ENCODE measurements at regions not wholly inside any gene's neighbourhood (a gene's known extent, or its start where the extent isn't known, plus 50 kb on each side); places are given as distances from the start of the nearest gene placed in this dataset.
"Not testable (repeated sequence)": the region's sequence is repeated elsewhere in the genome, so short reads cannot be mapped to it uniquely, and the experiment has no call there.

DNA sequence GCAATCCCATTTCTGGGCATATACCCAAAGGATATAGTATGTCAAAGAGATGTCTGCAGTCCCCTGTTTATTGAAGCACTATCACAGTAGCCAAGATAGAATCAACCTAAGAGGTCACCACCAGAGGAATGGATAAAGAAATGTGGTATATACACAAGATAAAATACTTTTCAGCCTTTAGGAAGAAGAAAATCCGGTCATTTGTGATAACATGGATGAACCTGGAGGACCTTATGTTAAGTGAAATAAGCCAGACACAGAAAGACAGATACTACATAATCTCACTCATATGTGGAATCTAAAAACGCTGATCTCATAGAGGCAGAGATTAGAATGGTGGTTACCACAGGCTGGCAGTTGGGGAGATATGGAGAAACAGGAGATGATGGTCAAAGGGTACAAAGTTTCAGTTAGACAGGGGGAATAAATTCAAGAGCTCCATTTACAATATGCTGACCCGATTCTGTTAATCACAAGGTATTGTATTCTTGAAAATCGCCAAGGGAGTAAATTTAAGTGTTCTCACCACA is 195.8 kb downstream of the MTHFS start:
- no peaks in the 10 kb centered on the region for H3K4me1 ChIP-seq (ENCODE audit: control insufficient read depth, insufficient read depth, low read length)
- no peaks in the 10 kb centered on the region for H3K9me3 ChIP-seq (ENCODE audit: control insufficient read depth, insufficient read depth, low read length)
- no peaks in the 10 kb centered on the region for H3K27me3 ChIP-seq (ENCODE audit: control insufficient read depth, insufficient read depth, low read length)
- no peaks in the 10 kb centered on the region for H3K36me3 ChIP-seq (ENCODE audit: control insufficient read depth, insufficient read depth, low read length)
- no peak overlapping the region for H3K4me3 ChIP-seq (ENCODE audit: low read depth, low read length)
- no peak overlapping the region for H3K27ac ChIP-seq (ENCODE audit: low read depth, low read length)
- no peak overlapping the region for H3K9ac ChIP-seq (ENCODE audit: low read depth, low read length)

GRCh38 chr15:79702621-79703020 is 194.2 kb downstream of the MTHFS start:
- H3K27me3 ChIP-seq (ENCODE audit: control insufficient read depth, insufficient read depth, low read length), result no peaks in the 10 kb centered on the region
- no peaks in the 10 kb centered on the region for H3K36me3 ChIP-seq (ENCODE audit: control insufficient read depth, insufficient read depth, low read length)
- H3K9ac ChIP-seq (ENCODE audit: low read depth, low read length), result no peak overlapping the region; the same call in 1 of the 2 replicates
- no peaks in the 10 kb centered on the region for H3K4me1 ChIP-seq (ENCODE audit: control insufficient read depth, insufficient read depth, low read length)
- H3K27ac ChIP-seq (ENCODE audit: low read depth, low read length), result no peak overlapping the region
- no peaks in the 10 kb centered on the region for H3K9me3 ChIP-seq (ENCODE audit: control insufficient read depth, insufficient read depth, low read length)
- no peak overlapping the region for H3K4me3 ChIP-seq (ENCODE audit: low read depth, low read length)

DNA sequence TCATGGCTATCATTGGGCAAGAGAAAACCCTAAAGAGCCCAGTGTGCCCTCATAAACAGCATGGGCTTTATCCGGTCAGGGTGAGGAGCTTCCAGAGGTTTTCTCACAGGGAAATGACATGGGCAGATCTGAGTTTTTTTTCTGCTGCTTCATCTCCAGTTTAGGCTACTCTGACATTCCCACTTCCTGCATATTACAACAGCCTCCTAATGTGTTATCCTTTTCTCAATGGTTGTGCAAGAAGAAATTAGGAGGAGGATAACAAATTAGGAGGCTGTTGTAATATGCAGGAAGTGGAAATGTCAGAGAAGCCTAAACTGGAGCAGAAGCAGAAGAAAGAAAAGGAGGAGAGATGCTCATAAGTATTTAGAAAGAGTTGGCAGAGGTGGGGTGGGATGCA is 175.6 kb downstream of the MTHFS start:
- no peak overlapping the region for H3K9ac ChIP-seq (ENCODE audit: low read depth, low read length)
- H3K4me3 ChIP-seq (ENCODE audit: low read depth, low read length), result no peak overlapping the region
- no peaks in the 10 kb centered on the region for H3K4me1 ChIP-seq (ENCODE audit: control insufficient read depth, insufficient read depth, low read length)
- no peaks in the 10 kb centered on the region for H3K9me3 ChIP-seq (ENCODE audit: control insufficient read depth, insufficient read depth, low read length)
- H3K27me3 ChIP-seq (ENCODE audit: control insufficient read depth, insufficient read depth, low read length), result no peaks in the 10 kb centered on the region
- H3K36me3 ChIP-seq (ENCODE audit: control insufficient read depth, insufficient read depth, low read length), result no peaks in the 10 kb centered on the region
- H3K27ac ChIP-seq (ENCODE audit: low read depth, low read length), result no peak overlapping the region

- no peaks in the 10 kb centered on the region for H3K27me3 ChIP-seq (ENCODE audit: control insufficient read depth, insufficient read depth, low read length)
- no peak overlapping the region for H3K9ac ChIP-seq (ENCODE audit: low read depth, low read length)
- no peaks in the 10 kb centered on the region for H3K9me3 ChIP-seq (ENCODE audit: control insufficient read depth, insufficient read depth, low read length)
- H3K4me1 ChIP-seq (ENCODE audit: control insufficient read depth, insufficient read depth, low read length), result no peaks in the 10 kb centered on the region
- H3K27ac ChIP-seq (ENCODE audit: low read depth, low read length), result no peak overlapping the region
- no peak overlapping the region for H3K4me3 ChIP-seq (ENCODE audit: low read depth, low read length)
- H3K36me3 ChIP-seq (ENCODE audit: control insufficient read depth, insufficient read depth, low read length), result no peaks in the 10 kb centered on the region
These were observed 172.5 kb downstream of the MTHFS start for GRCh38 chr15:79724312-79724711.

- Histone ChIP-seq H3K27ac (ENCODE audit: low read depth, low read length) (no peak overlapping the region), H3K27me3 (ENCODE audit: control insufficient read depth, insufficient read depth, low read length) (no peaks in the 10 kb centered on the region), H3K9me3 (ENCODE audit: control insufficient read depth, insufficient read depth, low read length) (no peaks in the 10 kb centered on the region)
These were observed 172.0 kb downstream of the MTHFS start for GRCh38 chr15:79724804-79725203.

DNA sequence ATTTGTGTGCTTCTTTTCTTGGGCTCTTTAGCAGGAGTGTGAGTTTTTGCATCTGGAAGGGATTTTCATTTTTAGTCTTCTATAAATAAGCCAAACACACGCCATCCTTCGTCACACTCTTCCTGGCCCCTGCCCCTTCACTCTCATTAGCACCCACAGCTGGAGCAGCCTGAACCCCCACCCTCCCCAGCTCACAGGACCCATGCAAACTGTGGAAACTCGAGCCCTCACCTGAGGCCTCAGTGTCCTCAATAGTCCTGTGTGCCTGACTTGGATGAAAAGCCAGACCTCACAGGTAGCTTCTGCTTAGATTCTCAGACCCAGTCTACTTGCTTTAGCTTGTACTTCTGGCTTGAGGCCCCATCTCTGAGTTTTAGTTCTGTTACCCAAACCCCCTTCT is 167.9 kb downstream of the MTHFS start:
- Histone ChIP-seq H3K9me3 (ENCODE audit: control insufficient read depth, insufficient read depth, low read length) (no peaks in the 10 kb centered on the region), H3K9ac (ENCODE audit: low read depth, low read length) (no peak overlapping the region), H3K4me3 (ENCODE audit: low read depth, low read length) (no peak overlapping the region), H3K36me3 (ENCODE audit: control insufficient read depth, insufficient read depth, low read length) (no peaks in the 10 kb centered on the region), H3K4me1 (ENCODE audit: control insufficient read depth, insufficient read depth, low read length) (no peaks in the 10 kb centered on the region), H3K27ac (ENCODE audit: low read depth, low read length) (no peak overlapping the region), H3K27me3 (ENCODE audit: control insufficient read depth, insufficient read depth, low read length) (no peaks in the 10 kb centered on the region)

More at GRCh38 chr15:79724804-79725203, 172.0 kb downstream of the MTHFS start:
- Histone ChIP-seq H3K9ac (ENCODE audit: low read depth, low read length) (no peak overlapping the region), H3K36me3 (ENCODE audit: control insufficient read depth, insufficient read depth, low read length) (no peaks in the 10 kb centered on the region), H3K4me1 (ENCODE audit: control insufficient read depth, insufficient read depth, low read length) (no peaks in the 10 kb centered on the region), H3K4me3 (ENCODE audit: low read depth, low read length) (no peak overlapping the region)

GRCh38 chr15:79736435-79737000 is 160.3 kb downstream of the MTHFS start:
- Histone ChIP-seq H3K9ac (ENCODE audit: low read depth, low read length) (no peak overlapping the region), H3K27me3 (ENCODE audit: control insufficient read depth, insufficient read depth, low read length) (no peaks in the 10 kb centered on the region), H3K9me3 (ENCODE audit: control insufficient read depth, insufficient read depth, low read length) (no peaks in the 10 kb centered on the region), H3K27ac (ENCODE audit: low read depth, low read length) (no peak overlapping the region), H3K4me1 (ENCODE audit: control insufficient read depth, insufficient read depth, low read length) (no peaks in the 10 kb centered on the region), H3K4me3 (ENCODE audit: low read depth, low read length) (no peak overlapping the region), H3K36me3 (ENCODE audit: control insufficient read depth, insufficient read depth, low read length) (no peaks in the 10 kb centered on the region)

GRCh38 chr15:79738143-79738542 is 158.7 kb downstream of the MTHFS start:
- H3K36me3 ChIP-seq (ENCODE audit: control insufficient read depth, insufficient read depth, low read length), result no peaks in the 10 kb centered on the region
- no peak overlapping the region for H3K4me3 ChIP-seq (ENCODE audit: low read depth, low read length)
- no peak overlapping the region for H3K9ac ChIP-seq (ENCODE audit: low read depth, low read length)
- no peaks in the 10 kb centered on the region for H3K9me3 ChIP-seq (ENCODE audit: control insufficient read depth, insufficient read depth, low read length)
- H3K27ac ChIP-seq (ENCODE audit: low read depth, low read length), result no peak overlapping the region
- no peaks in the 10 kb centered on the region for H3K27me3 ChIP-seq (ENCODE audit: control insufficient read depth, insufficient read depth, low read length)
- H3K4me1 ChIP-seq (ENCODE audit: control insufficient read depth, insufficient read depth, low read length), result no peaks in the 10 kb centered on the region

GRCh38 chr15:79740561-79740960 is 156.3 kb downstream of the MTHFS start:
- H3K36me3 ChIP-seq (ENCODE audit: control insufficient read depth, insufficient read depth, low read length), result no peaks in the 10 kb centered on the region
- no peaks in the 10 kb centered on the region for H3K9me3 ChIP-seq (ENCODE audit: control insufficient read depth, insufficient read depth, low read length)
- H3K27me3 ChIP-seq (ENCODE audit: control insufficient read depth, insufficient read depth, low read length), result no peaks in the 10 kb centered on the region
- no peak overlapping the region for H3K9ac ChIP-seq (ENCODE audit: low read depth, low read length)
- no peak overlapping the region for H3K4me3 ChIP-seq (ENCODE audit: low read depth, low read length)
- no peak overlapping the region for H3K27ac ChIP-seq (ENCODE audit: low read depth, low read length)
- H3K4me1 ChIP-seq (ENCODE audit: control insufficient read depth, insufficient read depth, low read length), result no peaks in the 10 kb centered on the region

DNA sequence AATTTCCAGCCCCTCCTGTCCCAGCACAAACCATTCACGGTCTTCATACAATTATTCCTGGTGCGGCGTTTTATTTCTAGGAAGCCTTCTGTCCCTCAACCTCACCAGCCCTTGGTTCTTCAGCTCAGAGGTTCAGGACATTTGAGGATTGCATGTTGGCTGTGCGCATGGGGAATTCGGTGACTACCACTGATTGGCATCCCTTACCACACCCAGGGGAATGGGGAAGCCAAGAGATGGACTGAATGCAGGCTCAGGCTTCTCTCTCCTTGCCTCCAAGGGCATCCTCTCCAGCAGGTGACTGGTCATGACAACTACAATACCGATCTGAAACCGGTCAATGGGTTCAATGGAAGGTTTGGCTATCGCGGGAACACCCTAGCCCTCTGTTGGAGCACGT is 153.8 kb downstream of the MTHFS start:
- no peak overlapping the region for H3K27ac ChIP-seq (ENCODE audit: low read depth, low read length)
- no peaks in the 10 kb centered on the region for H3K36me3 ChIP-seq (ENCODE audit: control insufficient read depth, insufficient read depth, low read length)
- no peaks in the 10 kb centered on the region for H3K9me3 ChIP-seq (ENCODE audit: control insufficient read depth, insufficient read depth, low read length)
- H3K9ac ChIP-seq (ENCODE audit: low read depth, low read length), result no peak overlapping the region
- H3K4me3 ChIP-seq (ENCODE audit: low read depth, low read length), result no peak overlapping the region
- no peaks in the 10 kb centered on the region for H3K4me1 ChIP-seq (ENCODE audit: control insufficient read depth, insufficient read depth, low read length)
- no peaks in the 10 kb centered on the region for H3K27me3 ChIP-seq (ENCODE audit: control insufficient read depth, insufficient read depth, low read length)

GRCh38 chr15:79744485-79744884 is 152.3 kb downstream of the MTHFS start:
- not testable (repeated sequence) for H3K4me3 ChIP-seq (ENCODE audit: low read depth, low read length); H3K4me1 ChIP-seq (ENCODE audit: control insufficient read depth, insufficient read depth, low read length); H3K27me3 ChIP-seq (ENCODE audit: control insufficient read depth, insufficient read depth, low read length); H3K9ac ChIP-seq (ENCODE audit: low read depth, low read length); H3K9me3 ChIP-seq (ENCODE audit: control insufficient read depth, insufficient read depth, low read length); H3K27ac ChIP-seq (ENCODE audit: low read depth, low read length); H3K36me3 ChIP-seq (ENCODE audit: control insufficient read depth, insufficient read depth, low read length)
